ENCODE measurements at regions not wholly inside any gene's neighbourhood (a gene's known extent, or its start where the extent isn't known, plus 50 kb on each side); places are given as distances from the start of the nearest gene placed in this dataset.

GRCh38 chr2:443216-443615 is 155.3 kb upstream of the ALKAL2 start:
- TF ChIP-seq CTCF (IDR thresholded peaks at IDR 0.05): no peak
- TF ChIP-seq POLR2A (IDR thresholded peaks at IDR 0.05): no peak
- TF ChIP-seq EP300 (IDR thresholded peaks at IDR 0.05): no peak
- no peak for TF ChIP-seq POLR2AphosphoS5 (IDR thresholded peaks at IDR 0.05)

Data from sigmoid colon (tissue), 4 donors.